CD4-positive, alpha-beta T cell treated with Interleukin-6 at 100 ng/mL for 8 hours (primary cell): ENCODE measurements at regions not wholly inside any gene's neighbourhood (a gene's known extent, or its start where the extent isn't known, plus 50 kb on each side); places are given as distances from the start of the nearest gene placed in this dataset.

Experiments used
- DNase-seq: peaks from one replicate; pipeline ENCODE4 v3.0.0-alpha.2; 2020; ENCODE audit warnings: mixed read lengths, low spot score

DNA sequence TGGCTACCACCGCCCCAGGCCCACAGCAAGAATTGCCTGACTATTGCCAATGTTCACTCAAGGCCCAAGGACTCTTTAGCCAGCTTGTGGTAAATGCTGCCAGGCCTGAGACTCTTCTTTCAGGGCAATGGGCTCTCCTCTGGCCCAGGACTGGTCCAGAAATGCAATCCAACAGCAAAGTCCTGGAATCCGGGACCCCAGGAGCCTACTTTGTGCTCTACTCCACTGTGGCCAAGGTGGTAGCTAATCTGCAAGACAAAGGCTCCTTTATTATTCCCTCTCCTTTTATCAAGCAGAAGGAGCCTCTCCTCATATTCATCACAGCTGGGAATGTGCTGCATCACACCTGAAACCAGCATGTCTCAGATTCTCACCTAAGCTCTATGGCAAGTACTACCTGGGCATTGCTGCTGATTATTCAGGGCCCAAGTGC, 107.6 kb upstream of the PRSS58 start:
- DNase-seq: no peak

DNA sequence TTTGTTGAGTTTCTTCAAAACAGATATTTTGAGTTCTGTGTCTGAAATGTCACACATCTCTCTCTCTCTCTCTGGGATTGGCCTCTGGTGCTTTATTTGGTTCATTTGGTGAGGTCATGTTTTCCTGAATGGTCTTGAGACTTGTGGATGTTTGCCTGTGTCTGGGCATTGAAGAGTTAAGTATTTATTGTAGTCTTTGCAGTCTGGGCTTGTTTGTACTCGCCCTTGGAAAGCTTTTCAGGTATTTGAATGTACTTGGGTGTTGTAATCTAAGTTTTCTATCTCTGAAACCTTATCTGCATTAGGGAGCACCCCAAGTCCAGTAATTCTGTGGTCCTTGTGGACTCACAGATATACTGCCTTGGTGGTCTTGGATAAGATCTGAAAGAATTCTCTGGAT, 106.7 kb upstream of the PRSS58 start:
- no peak for DNase-seq

DNA sequence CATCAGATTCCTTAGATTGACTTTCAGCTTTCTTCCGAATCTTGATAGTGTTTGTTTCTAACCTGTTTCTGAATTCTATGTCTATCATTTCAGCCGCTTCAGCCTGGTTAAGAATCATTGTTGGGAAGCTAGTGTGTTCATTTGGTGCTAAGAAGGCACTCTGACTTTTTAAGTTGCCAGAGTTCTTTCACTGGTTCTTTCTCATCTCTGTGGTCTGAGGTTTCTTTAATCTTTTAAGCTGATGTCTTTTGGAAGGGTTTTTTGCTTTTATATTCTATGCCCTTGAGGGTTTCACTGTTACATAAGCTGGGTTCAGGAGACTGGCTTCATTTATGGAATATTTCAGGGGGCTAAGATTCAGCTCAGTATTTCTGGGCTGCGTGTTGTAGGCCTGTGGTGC, 104.5 kb upstream of the PRSS58 start:
- DNase-seq: no peak

DNA sequence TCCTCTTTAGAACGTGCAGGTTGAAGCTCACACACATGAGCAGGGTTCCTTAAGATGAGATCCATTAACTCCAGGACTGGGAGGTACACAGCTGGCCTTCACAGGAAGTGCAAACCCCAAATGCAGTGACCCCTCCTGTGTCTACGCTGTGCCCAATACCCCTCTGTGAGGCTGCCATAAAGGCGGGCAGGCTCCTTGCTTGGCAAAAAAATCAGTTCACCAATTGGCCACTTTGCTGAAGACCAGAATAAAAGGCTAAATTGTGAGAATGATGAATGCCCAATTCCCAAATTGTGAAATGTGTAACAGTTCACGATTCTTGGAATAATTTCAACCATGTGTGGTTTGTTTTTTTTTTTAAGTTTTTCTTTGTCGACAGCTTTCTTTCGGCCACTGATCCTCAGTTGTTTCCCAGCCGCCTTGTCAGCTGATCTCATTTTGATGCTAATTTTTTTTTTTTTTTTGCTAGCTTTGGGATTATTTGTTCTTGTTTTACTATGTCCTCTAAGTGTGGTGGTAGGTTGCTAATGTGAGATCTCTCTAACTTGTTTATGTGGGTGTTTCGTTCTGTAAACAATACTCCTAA, 101.9 kb upstream of the PRSS58 start:
- DNase-seq: no peak

DNA sequence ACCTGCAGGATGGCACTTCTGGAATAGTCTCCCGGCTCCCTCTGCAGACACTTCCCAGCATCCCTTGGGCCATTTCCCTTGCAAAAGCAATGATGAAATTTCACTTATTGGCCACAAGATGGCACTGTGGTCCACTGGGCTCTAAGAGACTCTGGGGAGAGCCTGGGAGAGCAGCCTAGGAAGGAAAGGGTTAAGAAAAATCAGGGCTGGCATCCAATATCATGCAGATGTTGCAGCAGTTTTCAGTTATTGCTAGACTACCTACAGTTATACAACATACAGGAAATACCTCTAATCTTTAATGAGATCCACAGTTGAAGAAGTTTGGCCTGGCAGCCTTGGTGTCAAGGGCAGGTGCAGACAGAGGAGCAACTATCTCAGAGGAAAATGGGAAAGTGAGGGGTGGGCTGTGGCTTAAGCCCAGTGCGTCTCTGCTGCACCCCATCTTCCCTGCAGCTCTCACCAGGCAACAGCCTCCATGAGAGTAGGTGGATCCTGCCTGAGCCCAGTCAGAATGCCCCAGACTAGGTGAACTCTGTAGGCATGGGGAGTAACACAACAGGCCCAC, 100.2 kb upstream of the PRSS58 start:
- peak; percentile 37 for DNase-seq

DNA sequence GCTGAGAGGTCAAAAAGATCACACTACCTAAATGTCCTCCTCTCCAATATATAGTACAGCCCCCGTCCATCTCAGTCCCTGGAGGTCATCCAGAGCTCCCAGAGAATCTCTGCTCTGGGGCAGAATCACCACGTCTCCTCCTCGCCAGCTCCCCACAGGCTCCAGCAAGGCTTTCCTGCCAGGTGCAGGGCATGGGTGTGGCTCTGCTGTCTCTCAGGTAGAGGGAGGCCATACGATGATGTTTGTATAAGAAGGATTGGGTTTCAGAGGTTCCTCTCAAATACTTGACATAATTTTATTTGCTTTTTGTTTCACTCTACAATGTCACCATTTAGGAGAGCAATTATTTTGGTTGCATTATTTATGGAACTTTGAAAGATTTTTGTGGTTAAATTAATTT, 98.3 kb upstream of the PRSS58 start:
- DNase-seq: no peak

DNA sequence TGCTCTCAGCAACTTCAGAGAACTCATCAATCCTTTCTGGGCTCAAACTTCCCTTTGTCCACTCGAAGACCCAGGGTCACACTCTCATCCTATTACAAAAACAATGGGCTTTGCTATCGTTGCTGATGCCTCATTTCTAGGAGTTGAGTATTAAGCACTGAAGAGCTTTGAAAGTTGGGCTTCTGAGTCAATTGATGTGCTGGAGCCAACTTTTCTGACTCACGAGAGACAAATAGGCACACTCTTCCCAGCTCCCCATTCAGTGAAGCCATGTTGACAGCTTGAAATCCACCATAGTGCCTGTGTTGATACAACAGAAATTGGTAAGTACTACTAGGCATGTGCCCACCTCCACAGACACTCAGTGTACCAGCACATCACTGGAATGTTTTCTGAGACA, 97.5 kb upstream of the PRSS58 start:
- DNase-seq: no peak

DNA sequence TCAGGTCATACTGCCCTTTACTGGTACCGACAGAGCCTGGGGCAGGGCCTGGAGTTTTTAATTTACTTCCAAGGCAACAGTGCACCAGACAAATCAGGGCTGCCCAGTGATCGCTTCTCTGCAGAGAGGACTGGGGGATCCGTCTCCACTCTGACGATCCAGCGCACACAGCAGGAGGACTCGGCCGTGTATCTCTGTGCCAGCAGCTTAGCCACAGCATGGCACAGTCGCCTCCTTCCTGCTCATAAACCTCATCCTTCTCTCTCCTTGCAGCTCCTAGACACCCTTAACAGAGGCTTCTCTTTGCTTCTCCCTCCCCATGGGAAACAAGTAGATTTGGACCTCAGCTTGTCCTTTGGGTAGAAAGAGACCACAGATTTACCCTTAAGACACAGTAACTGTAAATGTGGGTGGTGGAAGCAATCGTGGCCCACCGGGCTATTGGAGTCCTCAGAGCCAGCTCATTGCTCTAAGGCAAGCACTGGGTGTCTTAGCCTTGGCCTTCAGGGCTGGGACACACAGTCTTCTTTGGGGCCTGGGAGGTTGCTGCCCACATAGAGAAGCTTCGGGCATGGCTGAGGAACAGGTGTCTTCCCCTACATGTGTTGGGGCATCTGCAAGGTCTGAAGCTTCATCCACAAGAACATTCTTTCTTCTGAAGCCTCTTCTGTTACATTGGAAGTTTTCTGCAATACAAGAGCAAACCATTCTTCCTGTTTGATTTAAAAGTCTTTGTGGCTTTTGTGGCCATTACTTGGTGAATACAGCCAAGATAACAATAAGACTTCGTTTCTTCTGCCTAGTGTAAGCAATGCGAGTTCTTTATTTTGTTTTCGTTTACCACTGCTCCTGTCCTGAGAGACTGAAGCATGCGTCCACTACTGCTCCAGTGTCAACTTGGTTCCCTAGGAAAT, 95.5 kb upstream of the PRSS58 start:
- DNase-seq: no peak

DNA sequence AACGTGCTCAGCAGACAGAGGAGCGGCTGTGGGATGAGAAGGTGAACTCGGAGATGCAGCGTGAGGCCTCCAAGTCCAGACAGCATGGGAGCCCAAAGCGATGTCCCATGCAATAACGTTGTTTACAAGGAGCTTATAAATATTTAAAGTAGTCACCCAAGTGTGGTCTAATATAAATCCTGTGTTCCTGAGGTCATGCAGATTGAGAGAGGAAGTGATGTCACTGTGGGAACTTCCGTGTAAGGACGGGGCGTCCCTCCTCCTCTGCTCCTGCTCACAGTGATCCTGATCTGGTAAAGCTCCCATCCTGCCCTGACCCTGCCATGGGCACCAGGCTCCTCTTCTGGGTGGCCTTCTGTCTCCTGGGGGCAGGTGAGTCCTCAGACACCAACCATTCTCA, 94.7 kb upstream of the PRSS58 start:
- peak; percentile 32 for DNase-seq

DNA sequence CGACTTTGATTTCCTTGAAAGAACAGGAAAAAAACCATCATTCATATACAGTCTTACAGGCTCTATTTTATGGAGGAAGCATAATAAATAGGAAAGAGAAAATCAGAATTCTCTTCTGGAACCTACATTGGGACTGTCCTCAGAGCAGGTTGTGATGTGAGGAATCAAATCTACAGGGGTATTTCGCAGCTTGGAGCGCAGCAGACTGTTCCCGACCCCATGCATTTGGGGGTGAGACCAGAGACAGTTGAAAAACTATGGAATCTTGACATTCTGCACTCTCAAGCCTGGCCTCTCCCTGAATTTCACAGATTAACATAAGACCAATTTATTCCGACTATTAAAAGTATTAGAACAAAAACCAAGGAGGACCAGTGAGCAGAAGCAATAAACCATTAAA, 93.3 kb upstream of the PRSS58 start:
- DNase-seq: no peak

DNA sequence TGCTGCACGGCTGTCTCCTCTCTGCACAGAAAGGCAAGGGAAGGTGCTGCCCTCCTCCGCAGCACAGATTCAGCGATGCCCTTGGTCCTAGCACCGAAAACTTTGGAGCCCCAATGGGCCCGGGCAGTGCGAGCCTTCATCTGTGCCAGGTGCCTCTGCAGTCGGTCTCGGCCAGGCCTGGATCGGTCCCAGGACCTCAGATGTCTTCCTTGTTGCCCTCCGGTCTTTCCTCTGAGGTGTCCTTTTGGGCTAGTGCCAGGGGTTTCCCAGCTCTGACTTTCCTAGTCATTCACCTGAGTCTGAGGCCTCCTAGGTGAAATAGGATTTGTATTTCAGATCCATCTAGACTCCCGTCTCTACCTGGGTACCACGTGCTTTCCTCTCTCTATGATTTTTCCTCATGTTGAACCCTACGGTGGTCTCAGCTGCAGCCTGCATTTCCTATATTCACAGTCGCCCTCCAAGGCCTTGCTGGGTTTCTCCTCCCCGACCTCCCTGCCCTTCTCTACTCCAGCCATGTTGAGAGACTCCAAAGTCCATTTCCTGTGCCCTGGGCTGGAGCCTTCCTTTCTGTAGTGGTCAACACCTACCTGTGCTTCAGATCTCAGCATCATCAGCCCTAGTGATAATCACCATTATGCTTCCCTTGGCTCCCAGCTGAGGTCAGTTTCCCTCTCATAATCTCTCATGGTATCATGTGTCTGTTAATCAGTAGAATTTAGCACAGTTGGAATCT, 92.0 kb upstream of the PRSS58 start:
- no peak for DNase-seq

DNA sequence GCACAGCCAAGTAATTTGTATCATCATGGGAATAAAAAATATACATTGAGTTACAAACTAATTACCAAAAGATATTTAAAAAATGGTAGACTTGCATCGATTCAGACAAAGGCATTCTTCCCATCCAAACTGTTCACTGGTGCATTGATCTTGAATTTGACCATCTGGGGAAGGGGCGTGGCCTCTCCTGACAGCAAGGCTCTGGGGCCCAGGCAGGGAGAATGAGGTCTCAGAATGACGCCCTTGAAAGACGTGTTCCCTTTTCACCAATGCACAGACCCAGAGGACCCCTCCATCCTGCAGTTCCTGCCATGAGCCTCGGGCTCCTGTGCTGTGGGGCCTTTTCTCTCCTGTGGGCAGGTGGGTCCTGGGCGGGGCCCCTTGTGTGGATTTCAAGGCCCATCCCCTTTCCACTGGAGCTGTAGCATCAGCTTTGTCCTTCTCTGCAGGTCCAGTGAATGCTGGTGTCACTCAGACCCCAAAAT, 91.1 kb upstream of the PRSS58 start:
- DNase-seq: no peak

DNA sequence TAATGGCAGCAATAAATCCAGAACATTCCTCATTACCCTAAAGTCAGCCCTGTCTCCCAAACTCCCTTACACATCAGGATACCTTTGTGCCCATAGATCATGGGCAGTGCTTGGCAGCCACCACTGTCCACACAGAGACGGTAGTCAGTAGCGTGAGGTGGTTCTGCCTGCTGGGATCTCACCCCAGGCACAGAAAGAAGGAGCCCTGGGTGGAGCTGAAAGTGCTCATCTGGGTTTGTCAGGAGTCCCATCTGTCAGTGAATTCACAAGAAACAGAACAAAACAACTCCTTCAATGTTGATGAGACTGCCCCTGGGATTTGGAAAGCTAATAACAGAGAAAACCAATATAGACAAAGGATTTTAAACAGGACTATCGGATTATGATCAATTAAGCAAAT, 90.2 kb upstream of the PRSS58 start:
- DNase-seq: no peak

DNA sequence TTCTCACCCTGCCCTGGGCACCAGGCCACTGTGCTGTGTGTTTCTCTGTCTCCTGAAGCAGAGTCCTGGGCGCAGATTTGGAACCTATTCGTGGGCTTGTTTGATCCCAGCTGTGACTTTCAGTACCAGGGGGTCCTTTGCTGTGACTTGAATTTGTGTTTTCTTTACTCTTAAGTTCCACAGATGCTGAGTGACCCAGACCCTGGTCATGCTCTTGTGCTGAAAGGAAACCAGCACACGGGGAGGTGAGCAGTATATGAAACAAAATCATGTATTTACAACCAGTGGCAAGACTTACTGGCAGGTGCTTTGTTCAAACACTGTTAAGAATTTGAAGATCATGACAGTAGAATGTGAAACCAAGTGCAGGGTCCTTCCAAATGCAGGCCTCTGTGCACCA, 89.2 kb upstream of the PRSS58 start:
- no peak for DNase-seq

DNA sequence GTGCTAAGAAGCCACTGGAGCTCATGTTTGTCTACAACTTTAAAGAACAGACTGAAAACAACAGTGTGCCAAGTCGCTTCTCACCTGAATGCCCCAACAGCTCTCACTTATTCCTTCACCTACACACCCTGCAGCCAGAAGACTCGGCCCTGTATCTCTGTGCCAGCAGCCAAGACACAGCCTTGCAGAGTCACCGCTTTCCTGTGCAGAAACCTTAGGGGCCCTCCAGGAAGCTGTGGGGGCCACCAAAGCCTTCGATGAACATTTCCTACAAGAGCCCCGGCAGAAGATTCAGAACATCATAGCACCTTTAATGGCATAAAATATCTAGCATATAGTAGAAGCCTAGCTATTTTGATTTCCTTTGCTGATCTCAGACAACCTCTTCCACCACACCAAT, 88.0 kb upstream of the PRSS58 start:
- DNase-seq: peak; percentile 71

DNA sequence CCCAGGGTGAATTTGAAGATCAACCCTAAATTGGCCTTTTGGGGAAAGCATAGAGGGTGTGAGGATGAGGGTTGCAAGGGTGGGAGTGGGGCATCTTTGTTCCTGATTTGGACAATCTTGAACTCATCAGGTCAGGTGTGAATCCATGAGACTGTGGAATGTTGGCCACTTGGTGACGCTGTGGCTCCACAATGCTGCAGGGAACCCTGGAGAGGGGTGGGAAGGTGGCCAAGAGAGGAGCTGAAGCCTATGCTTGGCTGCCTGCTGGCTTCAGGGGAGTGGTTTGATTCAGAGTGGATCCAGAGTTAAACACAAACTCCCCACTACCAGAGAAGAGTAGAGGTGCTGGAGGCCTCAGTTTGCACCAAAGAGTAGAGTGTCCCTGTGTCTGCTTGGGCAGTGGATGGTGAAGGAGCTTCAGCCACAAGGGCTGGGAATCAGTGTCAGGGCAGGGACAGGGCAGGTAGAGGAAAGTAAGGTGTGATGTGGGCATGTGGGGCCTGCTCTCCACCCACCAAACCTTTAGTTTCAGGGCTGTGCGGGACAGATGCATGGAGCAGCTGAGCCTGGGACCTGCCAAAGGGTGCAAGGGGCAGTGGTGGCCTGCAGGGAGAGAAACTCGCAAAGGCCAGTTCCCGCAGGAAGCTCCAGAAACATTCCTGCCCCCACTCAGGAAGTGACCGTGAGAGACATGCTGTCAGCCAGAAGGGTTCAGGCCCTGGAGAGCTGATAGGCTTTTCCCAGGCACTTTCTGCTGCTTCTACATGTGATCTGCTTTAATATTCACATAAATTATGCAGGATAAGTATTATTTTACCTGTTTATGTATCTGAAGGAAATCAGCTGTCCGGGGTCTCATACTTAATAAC, 81.0 kb upstream of the PRSS58 start:
- no peak for DNase-seq

DNA sequence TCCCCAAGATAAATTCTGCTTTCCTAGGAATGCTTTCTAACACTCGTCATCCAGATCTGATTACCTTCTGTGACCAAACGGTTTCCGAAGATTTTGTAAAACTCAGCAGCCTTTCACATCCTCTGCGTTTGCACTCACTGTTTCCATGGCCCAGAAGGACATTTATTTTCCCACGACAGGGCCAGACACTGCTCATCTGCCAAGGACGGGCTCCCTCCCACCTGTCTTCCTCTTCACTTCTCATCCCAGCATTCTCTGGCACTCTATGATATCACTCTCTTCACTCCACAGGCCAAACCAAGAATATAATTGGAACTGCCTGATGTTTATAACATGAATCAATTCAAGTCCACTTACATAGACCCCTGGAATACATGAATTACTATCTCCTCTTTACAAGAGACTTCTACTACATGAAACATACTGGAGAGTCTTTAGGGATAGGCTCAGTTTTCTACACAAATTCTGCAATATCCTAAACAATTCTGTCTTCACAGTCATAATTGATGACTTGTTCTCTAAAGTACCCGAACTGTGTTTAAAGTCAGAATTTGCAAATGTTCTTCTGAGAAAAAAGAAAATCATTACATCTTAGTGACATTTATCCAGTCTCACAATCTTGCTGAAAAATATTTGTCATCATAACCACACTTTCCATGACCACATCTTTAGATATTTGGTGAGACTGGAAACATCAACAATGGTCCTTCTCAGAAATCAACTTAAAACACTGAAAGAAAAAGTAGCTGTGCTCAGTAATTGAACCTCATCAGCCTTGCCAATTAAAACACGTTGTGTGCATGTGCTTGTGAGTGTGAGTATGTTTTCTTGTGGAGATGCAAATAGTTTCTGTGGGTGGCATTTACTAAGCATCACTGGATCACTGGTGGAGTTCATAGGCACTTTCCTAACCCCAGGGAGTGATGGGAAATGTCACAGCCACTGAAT, 79.5 kb upstream of the PRSS58 start:
- DNase-seq: no peak

DNA sequence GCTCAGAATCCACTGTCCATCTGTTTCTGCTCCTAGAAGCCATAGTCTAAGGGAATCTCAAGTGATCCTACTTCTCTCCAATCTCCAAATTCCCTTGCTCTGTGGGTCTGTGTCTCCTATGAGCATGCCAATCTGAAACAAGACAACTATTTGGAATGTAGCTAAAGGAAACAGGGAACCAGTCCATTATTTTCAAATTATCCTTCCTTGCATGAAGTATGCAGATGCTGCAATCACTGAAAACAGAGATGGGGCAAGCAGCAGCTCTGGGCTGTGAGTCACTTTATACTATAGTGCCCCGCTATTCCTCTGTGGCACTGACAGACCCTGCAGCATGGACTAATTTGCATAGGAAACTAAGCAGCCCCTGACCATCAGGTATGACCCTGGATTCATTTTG, 76.9 kb upstream of the PRSS58 start:
- DNase-seq: no peak

DNA sequence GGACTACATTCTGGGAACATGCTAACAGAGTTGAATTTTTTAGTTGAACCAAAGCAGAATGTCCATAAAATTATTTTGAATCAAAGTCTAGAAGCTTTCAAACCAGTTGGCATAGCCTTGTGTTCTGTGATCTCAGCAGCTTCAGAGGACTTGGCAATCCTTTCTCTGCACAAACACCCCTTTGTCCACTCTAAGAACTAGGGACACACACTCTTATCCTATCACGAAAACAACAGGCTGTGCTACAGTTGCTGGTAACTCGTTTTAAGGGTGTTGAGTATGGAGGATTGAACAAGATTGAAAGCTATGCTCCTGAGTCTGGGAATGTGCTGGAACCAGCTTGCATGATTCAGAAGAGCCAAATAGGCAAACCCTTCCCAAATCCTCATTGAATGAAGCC, 76.4 kb upstream of the PRSS58 start:
- no peak for DNase-seq

DNA sequence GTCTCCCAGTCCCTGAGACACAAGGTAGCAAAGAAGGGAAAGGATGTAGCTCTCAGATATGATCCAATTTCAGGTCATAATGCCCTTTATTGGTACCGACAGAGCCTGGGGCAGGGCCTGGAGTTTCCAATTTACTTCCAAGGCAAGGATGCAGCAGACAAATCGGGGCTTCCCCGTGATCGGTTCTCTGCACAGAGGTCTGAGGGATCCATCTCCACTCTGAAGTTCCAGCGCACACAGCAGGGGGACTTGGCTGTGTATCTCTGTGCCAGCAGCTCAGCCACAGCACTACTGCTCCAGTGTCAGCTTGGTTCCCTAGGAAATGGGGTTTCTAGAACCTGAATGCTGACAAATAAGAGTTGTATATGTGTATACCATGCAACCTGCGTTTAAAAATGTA, 74.6 kb upstream of the PRSS58 start:
- no peak for DNase-seq
